ENCODE measurements at regions not wholly inside any gene's neighbourhood (a gene's known extent, or its start where the extent isn't known, plus 50 kb on each side); places are given as distances from the start of the nearest gene placed in this dataset.

GRCh38 chr3:5891711-5892110, 704.2 kb downstream of the EDEM1 start:
- no peak for DNase-seq (ENCODE audit: extremely low read depth in 1 of 4, low spot score in 3 of 4)
- Histone ChIP-seq H3K27me3 (ENCODE audit: control insufficient read depth in 2 of 2, insufficient read depth in 2 of 2, low read length in 2 of 2) (no peaks in the 10 kb centered on the region), H4K20me1 (replicated peaks; ENCODE audit: control insufficient read depth, insufficient read depth, low read length) (no peaks in the 10 kb centered on the region), H3K4me2 (ENCODE audit: insufficient read depth, low read length) (no peak overlapping the region), H3K4me3 (no peak overlapping the region), H3K36me3 (ENCODE audit: control insufficient read depth, insufficient read depth, low read length) (no peaks in the 10 kb centered on the region), H3K9ac (ENCODE audit: insufficient read depth in 1 of 2, low read depth in 2 of 2, low read length in 2 of 2) (no peak overlapping the region), H3K27ac (ENCODE audit: extremely low read depth, low read depth, low read length) (no peak overlapping the region), H3K4me1 (replicated peaks in 1 of 2; ENCODE audit: control insufficient read depth in 2 of 2, insufficient read depth in 2 of 2, low read length in 2 of 2) (no peaks in the 10 kb centered on the region), H2AFZ (ENCODE audit: low read depth, low read length) (no peak overlapping the region), H3K79me2 (ENCODE audit: control insufficient read depth, insufficient read depth, low read length) (no peaks in the 10 kb centered on the region), H3K9me1 (ENCODE audit: control insufficient read depth, insufficient read depth, low read length) (no peaks in the 10 kb centered on the region), H3K9me3 (replicated peaks; ENCODE audit: control insufficient read depth, insufficient read depth, low read depth, low read length) (no peaks in the 10 kb centered on the region)
- in situ Hi-C loops (cut with MboI) (no loop called here), intact Hi-C loops (cut with micrococcal nuclease) (loop anchor here (10.0 kb wide), 1 partner anchor 467 kb away; no protein-coding TSS in a partner anchor)
- TF ChIP-seq SLC30A9 (CRISPR knock-in tag; IDR thresholded peaks at IDR 0.05) (no peak), TEAD1 (CRISPR knock-in tag; IDR thresholded peaks at IDR 0.05) (no peak), KDM1A (IDR thresholded peaks at IDR 0.05) (no peak), SPI1 (IDR thresholded peaks at IDR 0.05; ENCODE audit: borderline replicate concordance, low read depth, low read length) (no peak), ZNF436 (CRISPR knock-in tag; IDR thresholded peaks at IDR 0.05) (no peak), RAD51 (IDR thresholded peaks at IDR 0.05; ENCODE audit: borderline replicate concordance, low read depth) (no peak), FOXJ3 (CRISPR knock-in tag; IDR thresholded peaks at IDR 0.05) (no peak), HSF4 (CRISPR knock-in tag; IDR thresholded peaks at IDR 0.05; ENCODE audit: borderline replicate concordance) (no peak), EWSR1 (IDR thresholded peaks at IDR 0.05; ENCODE audit: borderline replicate concordance, low read depth, partially characterized antibody) (no peak), UBTF (IDR thresholded peaks at IDR 0.05; ENCODE audit: borderline replicate concordance in 1 of 2, low read depth in 2 of 2, low read length in 2 of 2) (no peak)
- FAIRE-seq = no peak
- CTCF ChIA-PET (ENCODE audit: low intra/inter-chr PET ratio) = interaction anchor here (0.6 kb wide), 1 partner anchor 61 kb away, joined by 3 read pairs; no protein-coding TSS in a partner anchor
- POLR2A ChIA-PET = interaction anchor here (1.5 kb wide), 1 partner anchor 12 kb away, joined by 3 read pairs; no protein-coding TSS in a partner anchor
- ATAC-seq = no peak
- no TSS peak for BruUV-seq (replicated peaks)
- WGBS (ENCODE audit: insufficient coverage, low coverage, missing lambda C conversion rate) = 2% methylated on average over 4 of the region's 4 CpGs
